ACC112 (cell line): ENCODE measurements at regions not wholly inside any gene's neighbourhood (a gene's known extent, or its start where the extent isn't known, plus 50 kb on each side); places are given as distances from the start of the nearest gene placed in this dataset.
A peak's percentile ranks its signal among the peaks of the same experiment; 100 is the strongest.
"Not testable (repeated sequence)": the region's sequence is repeated elsewhere in the genome, so short reads cannot be mapped to it uniquely, and the experiment has no call there.

Source experiments
- H2AFZ ChIP-seq: fragments of 200-600 bp; sonication (generic); one replicate; pipeline ENCODE4 v1.6.0; 2017; ENCODE audit warnings: antibody characterized with exemption, low read length; ENCODE audit not compliant: unreplicated experiment
- H3K27ac ChIP-seq: fragments of 200-600 bp; sonication (generic); 2 replicates; pipeline ENCODE4 v1.5.1; 2014; ENCODE audit warnings: low read depth, mild to moderate bottlenecking, antibody characterized with exemption, low read length, moderate library complexity
- H3K27me3 ChIP-seq: fragments of 200-600 bp; sonication (generic); 2 replicates; pipeline ENCODE4 v1.6.1; 2014; ENCODE audit warnings: mild to moderate bottlenecking, antibody characterized with exemption, low read length, moderate library complexity, mixed read lengths; ENCODE audit not compliant: insufficient read depth
- H3K36me3 ChIP-seq: fragments of 200-600 bp; sonication (generic); 2 replicates; pipeline ENCODE4 v1.6.1; 2016; ENCODE audit warnings: mild to moderate bottlenecking, antibody characterized with exemption, low read length, moderate library complexity, mixed read lengths; ENCODE audit not compliant: insufficient read depth
- H3K4me1 ChIP-seq: fragments of 200-600 bp; sonication (generic); one replicate; pipeline ENCODE4 v1.6.1; 2016; ENCODE audit warnings: low read length, mixed read lengths; ENCODE audit not compliant: insufficient read depth, unreplicated experiment, control insufficient read depth
- H3K4me3 ChIP-seq: fragments of 200-600 bp; sonication (generic); 2 replicates; pipeline ENCODE4 v1.5.1; 2014; ENCODE audit warnings: mild to moderate bottlenecking, low read depth, low read length
- H3K79me2 ChIP-seq: fragments of 200-600 bp; sonication (generic); one replicate; pipeline ENCODE4 v1.6.0; 2016; ENCODE audit warnings: low read length; ENCODE audit not compliant: control insufficient read depth, unreplicated experiment, insufficient read depth

DNA sequence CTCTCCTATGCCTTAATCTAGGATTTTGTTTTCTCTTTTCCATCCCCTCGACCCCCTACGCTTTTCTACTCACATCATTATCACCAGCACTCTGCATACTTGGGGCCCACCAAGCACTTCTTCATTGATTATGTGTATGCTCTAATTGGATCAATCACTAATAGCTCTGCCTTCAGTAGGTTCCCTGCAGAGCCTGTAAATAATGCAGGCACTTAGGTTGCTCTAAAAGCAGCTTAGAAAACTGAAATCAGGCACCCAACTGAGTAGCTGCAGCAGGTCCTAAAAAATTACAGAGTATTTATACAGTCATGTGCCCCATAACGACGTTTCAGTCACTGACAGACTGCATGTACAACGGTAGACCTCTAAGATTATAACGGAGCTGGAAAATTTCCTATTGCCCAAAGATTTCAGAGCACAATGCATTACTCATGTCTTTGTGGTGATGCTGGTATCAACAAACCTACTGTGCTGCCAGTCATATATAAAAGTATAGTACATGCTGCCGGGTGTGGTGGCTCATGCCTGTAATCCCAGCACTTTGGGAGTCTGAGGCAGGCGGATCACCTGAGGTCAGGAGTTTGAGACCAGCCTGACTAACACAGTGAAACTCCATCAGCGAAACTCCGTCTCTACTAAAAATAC lies 280.4 kb downstream of the HS3ST3B1 start:
- Histone ChIP-seq H3K27me3 (peaks cover 7% of the 10 kb centered on the region), H3K79me2 (no peaks in the 10 kb centered on the region), H3K4me3 (no peak overlapping the region), H3K27ac (no peak overlapping the region), H3K4me1 (no peaks in the 10 kb centered on the region), H2AFZ (no peak overlapping the region), H3K36me3 (no peaks in the 10 kb centered on the region)

DNA sequence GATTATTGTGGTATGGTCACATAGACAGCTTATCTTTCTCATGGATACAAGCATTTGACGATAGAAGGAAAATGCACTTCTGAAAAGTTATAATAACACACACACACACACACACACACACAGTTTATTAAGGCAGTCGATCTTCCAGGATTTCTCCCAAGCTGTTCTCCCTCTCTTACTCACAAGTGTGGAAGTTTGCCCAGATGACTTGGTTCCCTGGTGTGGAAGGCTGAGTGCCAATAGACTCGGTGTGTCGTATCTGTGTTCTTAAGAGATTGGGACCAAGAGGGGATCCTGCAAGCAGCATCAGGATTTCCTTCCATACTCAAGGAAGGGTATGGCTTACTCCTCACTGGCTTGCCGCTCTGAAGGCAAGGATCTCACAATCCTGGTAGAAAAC lies 279.6 kb downstream of the HS3ST3B1 start:
- H3K4me1 ChIP-seq = no peaks in the 10 kb centered on the region
- H3K27me3 ChIP-seq = peaks cover 13% of the 10 kb centered on the region
- H2AFZ ChIP-seq = no peak overlapping the region
- no peak overlapping the region for H3K27ac ChIP-seq
- H3K79me2 ChIP-seq = no peaks in the 10 kb centered on the region
- H3K36me3 ChIP-seq = no peaks in the 10 kb centered on the region
- no peak overlapping the region for H3K4me3 ChIP-seq

DNA sequence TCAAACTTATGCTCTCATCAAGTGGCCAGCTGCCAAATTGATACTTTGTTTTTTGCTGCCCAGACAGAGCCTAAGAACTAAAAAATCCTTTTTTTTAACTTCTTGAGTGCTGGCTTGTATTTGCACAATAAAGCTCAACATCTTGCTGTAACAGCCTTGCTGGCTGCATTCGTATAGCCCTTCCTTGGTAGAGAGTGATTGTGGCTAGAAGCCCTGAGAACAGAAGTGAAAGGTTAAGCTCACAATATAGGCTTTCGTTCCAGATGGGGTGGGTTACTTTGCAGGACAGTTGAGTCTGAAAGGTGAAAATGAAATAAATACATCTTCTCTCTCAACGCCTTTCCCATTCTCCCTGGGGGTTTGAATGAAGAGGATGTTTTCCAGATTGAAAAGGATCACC lies 278.8 kb downstream of the HS3ST3B1 start:
- Histone ChIP-seq H3K4me3 (no peak overlapping the region), H3K79me2 (no peaks in the 10 kb centered on the region), H3K27ac (no peak overlapping the region), H2AFZ (no peak overlapping the region), H3K4me1 (no peaks in the 10 kb centered on the region), H3K27me3 (peaks cover 21% of the 10 kb centered on the region), H3K36me3 (no peaks in the 10 kb centered on the region)

DNA sequence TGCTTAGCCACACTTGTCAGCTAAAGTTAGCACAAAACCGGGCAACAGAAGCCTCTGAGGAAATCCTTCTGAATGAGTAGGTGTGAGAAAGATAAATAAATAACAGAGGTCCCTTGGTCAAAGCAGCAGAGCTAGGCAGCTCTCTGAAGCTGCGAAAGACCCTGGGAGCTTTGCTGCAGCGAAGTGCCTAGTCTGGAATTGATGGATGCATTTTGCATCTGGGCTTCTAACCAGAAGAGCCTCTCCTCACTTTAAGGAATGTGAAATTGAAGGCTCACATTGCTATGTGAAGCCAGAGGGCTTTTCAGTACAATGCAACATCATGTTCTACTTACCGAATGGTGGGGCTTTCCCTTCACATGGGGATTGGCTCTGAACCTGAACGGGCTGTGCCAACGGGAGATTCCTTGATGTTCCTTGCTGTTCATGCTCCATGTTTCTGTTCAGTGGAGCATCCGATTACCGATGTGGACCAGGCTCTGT lies 274.6 kb downstream of the HS3ST3B1 start:
- Histone ChIP-seq H3K4me1 (no peaks in the 10 kb centered on the region), H2AFZ (no peak overlapping the region), H3K4me3 (peak overlapping the region; percentile 6; the same call in 1 of the 2 replicates), H3K27ac (no peak overlapping the region), H3K36me3 (no peaks in the 10 kb centered on the region), H3K79me2 (no peaks in the 10 kb centered on the region), H3K27me3 (peaks cover 32% of the 10 kb centered on the region)

DNA sequence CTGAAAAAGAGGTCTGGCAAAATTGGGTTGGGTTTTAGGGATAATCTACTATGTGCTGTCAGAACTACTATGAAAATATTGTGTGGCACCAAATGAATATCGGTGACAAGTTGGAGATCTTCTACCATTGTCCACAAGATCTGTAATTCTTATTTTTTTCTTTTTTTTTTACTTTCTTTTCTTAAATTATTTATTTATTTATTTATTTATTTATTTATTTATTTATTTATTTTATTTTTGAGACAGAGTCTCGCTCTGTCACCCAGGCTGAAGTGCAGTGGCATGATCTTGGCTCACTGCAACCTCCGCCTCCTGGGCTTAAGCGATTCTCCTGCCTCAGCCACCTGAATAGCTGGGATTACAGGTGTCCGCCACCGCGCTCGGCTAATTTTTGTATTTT lies 259.4 kb downstream of the HS3ST3B1 start:
- not testable (repeated sequence) for H2AFZ ChIP-seq, H3K4me1 ChIP-seq, H3K4me3 ChIP-seq, H3K79me2 ChIP-seq, H3K27me3 ChIP-seq, H3K27ac ChIP-seq, H3K36me3 ChIP-seq

DNA sequence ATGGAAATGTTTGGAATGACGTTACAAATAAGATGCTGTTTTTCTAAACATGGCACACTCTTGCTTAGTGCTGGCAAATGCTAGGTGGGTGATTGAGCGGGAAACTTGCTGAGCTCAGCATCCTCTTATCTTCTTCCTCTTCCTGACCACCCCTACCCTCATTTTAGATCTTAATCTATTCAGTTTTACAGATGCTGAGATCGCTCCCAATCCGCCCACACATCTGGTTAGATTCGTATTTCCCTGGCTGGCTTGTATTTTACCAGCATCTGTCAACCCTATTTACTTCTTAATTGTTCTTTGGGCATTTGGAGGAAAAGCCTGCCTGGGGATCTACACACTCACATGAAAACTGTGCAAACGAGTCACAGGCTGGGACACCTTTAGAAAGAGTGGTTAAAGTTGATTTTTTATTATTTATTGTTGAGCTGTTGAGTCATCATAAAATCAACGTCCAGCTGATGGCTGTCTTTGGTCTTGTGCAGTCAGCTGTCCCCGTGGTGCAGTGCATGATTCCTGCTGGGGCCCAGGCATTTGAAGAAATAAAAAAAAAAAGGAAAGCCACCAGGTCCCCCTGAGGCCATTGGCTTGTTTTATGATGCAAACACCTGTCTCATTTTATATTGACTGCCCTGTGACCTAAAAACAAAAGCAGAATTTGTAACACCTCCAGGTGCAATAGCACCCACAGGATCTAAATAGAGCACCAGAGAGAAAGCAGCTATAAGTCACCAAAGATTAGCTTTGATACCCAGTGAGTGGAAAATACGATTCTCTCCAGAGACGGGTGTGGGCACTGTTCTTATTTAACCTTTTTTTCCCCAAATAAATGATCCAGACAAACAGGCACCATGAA lies 258.6 kb downstream of the HS3ST3B1 start:
- Histone ChIP-seq H2AFZ (no peak overlapping the region), H3K27me3 (no peaks in the 10 kb centered on the region), H3K27ac (no peak overlapping the region), H3K4me1 (no peaks in the 10 kb centered on the region), H3K79me2 (no peaks in the 10 kb centered on the region), H3K4me3 (no peak overlapping the region), H3K36me3 (no peaks in the 10 kb centered on the region)

DNA sequence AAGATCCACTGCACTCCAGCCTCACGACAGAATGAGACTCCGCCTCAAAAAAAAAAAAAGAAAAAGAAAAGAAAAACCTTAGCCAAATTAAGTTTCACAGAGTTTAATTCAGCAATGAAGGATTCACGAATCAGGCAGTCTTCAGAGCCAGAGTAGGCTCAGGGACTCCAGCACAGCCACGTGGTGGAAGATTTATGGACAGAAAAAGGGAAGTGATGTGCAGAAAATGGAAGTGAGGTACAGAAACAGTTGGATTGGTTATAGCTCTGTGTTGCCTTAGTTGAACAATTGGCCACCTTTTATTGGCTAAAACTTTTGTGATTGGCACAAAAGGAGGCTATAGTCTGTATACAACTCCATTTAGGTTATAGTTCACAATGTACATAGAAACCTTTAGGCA lies 256.6 kb downstream of the HS3ST3B1 start:
- H3K27me3 ChIP-seq = no peaks in the 10 kb centered on the region
- H3K27ac ChIP-seq = no peak overlapping the region
- H3K4me3 ChIP-seq = no peak overlapping the region
- H2AFZ ChIP-seq = no peak overlapping the region
- H3K36me3 ChIP-seq = no peaks in the 10 kb centered on the region
- H3K79me2 ChIP-seq = no peaks in the 10 kb centered on the region
- H3K4me1 ChIP-seq = no peaks in the 10 kb centered on the region

DNA sequence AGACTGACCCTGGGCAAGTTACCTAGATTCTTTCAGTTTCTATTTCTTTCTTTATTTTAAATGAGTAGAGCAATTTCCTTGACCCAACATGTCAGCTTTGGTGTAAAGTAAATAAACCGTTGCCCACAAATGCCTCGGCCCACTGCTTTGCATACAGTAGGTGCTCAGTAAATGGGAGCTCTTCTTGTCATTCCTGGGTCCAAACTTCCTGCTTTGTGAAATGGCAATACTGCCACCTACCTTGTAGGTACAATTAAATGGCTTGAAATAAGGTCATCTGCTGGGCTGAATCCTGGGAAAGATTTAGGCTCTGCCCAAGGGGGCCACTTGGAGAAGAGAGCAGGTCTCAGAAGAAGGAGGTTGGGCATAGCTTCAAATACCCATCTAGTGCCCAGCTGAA lies 253.0 kb downstream of the HS3ST3B1 start:
- H3K79me2 ChIP-seq = no peaks in the 10 kb centered on the region
- no peak overlapping the region for H2AFZ ChIP-seq
- no peak overlapping the region for H3K4me3 ChIP-seq
- H3K27me3 ChIP-seq = no peaks in the 10 kb centered on the region
- H3K27ac ChIP-seq = no peak overlapping the region
- H3K36me3 ChIP-seq = no peaks in the 10 kb centered on the region
- H3K4me1 ChIP-seq = no peaks in the 10 kb centered on the region

DNA sequence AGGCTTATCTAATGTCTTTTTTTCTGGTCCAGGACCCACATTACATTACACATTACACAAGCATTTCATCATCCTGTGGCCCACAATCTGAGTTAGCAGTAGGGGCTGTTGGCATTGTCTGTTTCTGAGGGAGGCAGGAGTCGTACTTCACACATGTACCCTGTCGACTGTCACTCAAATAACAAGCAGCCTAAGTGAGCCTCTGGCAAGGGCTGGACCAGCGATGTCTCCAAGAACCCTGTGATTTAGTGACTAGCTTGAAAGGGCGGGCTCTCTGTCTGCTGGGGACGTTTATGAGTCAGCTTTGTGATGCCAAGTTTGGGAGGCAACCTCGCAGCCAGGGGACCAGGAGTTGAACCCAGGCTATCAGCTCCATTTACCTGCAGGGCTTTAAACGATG lies 251.4 kb downstream of the HS3ST3B1 start:
- Histone ChIP-seq H2AFZ (no peak overlapping the region), H3K4me1 (no peaks in the 10 kb centered on the region), H3K79me2 (no peaks in the 10 kb centered on the region), H3K27ac (no peak overlapping the region), H3K4me3 (no peak overlapping the region), H3K27me3 (no peaks in the 10 kb centered on the region), H3K36me3 (no peaks in the 10 kb centered on the region)

DNA sequence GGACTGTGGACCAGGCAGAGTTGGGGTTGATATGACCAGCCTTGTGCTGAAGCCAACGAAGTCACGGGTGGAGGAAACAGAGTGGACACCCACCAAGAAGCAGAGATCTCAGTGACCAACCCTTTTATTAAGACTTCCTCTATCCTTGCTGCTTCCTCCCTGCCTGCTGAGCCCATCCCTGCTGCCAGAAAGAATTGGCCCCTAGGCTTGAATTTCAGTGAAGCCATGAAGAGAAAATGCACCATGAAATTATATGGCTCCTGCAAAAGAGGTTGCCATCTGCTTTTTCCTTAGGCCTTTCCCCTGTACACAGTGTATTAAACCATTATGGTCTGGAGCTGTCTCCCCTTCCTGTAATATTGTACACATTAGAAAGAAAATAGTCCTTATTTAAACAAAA lies 246.7 kb downstream of the HS3ST3B1 start:
- no peaks in the 10 kb centered on the region for H3K79me2 ChIP-seq
- H2AFZ ChIP-seq = no peak overlapping the region

DNA sequence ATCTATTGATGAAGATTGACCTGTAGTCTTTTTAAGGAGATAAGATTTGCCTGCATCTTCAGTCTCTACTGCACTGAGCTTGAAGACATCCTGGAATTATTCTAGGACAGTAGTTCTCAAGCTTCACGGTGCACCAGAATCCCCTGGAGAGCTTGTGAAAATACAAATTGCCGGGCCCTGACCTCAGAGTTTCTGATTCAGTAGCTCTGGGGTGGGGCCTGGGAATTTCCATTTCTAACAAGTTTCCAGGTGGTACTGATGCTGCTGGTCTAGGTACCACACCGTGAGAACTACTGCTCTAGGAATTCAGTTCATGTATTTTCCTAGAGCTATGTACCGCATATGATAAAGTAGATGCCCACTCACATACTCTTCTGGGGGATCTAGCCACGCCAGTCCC lies 246.1 kb downstream of the HS3ST3B1 start:
- Histone ChIP-seq H3K4me1 (no peaks in the 10 kb centered on the region), H3K27me3 (0 out of 2 replicates have a peak, but pooled peaks cover 4% of the 10 kb centered on the region), H3K4me3 (no peak overlapping the region), H3K79me2 (no peaks in the 10 kb centered on the region), H3K27ac (no peak overlapping the region), H2AFZ (no peak overlapping the region), H3K36me3 (no peaks in the 10 kb centered on the region)

More for the DNA sequence above, 246.7 kb downstream of the HS3ST3B1 start:
- no peak overlapping the region for H3K4me3 ChIP-seq
- no peaks in the 10 kb centered on the region for H3K36me3 ChIP-seq
- H3K27ac ChIP-seq = no peak overlapping the region
- H3K4me1 ChIP-seq = no peaks in the 10 kb centered on the region
- H3K27me3 ChIP-seq = 0 out of 2 replicates have a peak, but pooled peaks cover 4% of the 10 kb centered on the region
